K562 (cell line): ENCODE measurements at regions not wholly inside any gene's neighbourhood (a gene's known extent, or its start where the extent isn't known, plus 50 kb on each side); places are given as distances from the start of the nearest gene placed in this dataset.

Experiments used
- ATAC-seq: fragments of 200-7000 bp; cut with Tn5 transposase; 3 replicates; pipeline ENCODE4 v1.9.1; 2020; ENCODE audit warnings: moderate library complexity
- BruUV-seq: library from RNA; stranded (reverse); fragments of 400-500 nt; replicated peaks from 2 replicates; lab custom pipeline; 2021; lab: Mats Ljungman, UMichigan
- CTCF ChIA-PET: fragments of 300-600 bp; formaldehyde crosslinking; extraction: SDS; loops from one replicate; lab custom pipeline; 2021; ENCODE audit warnings: low intra/inter-chr PET ratio; lab: Yijun Ruan, JAX
- POLR2A ChIA-PET: fragments of 300-600, 350-650 bp; sonication (Branson Sonifier 250); formaldehyde crosslinking; extraction: SDS; loops from one replicate; lab custom pipeline; 2021; ENCODE audit warnings: antibody characterized with exemption, inconsistent platforms; lab: Yijun Ruan, JAX
- DNase-seq, 4 experiments: peaks; one replicate each; pipeline versions ENCODE4 v3.0.0 to v3.0.0-alpha.2; 2011 to 2018; ENCODE audit warnings: low spot score in 3 of 4, mixed read lengths in 3 of 4; ENCODE audit errors: extremely low read depth in 1 of 4
- FAIRE-seq: peaks from 2 replicates; lab custom pipeline; 2011; peaks lifted over from hg19 to GRCh38; lab: Jason Lieb, UNC
- H2AFZ ChIP-seq: 2 replicates; pipeline ENCODE4 v1.6.0; 2011; ENCODE audit warnings: low read depth, low read length, control low read depth, inconsistent platforms
- H3K27ac ChIP-seq: fragments of 200-600 bp; 3 replicates; pipeline ENCODE4 v1.8.0; 2011; ENCODE audit warnings: low read depth, mild to moderate bottlenecking, control low read depth, inconsistent platforms, low read length, moderate library complexity, mixed read lengths; ENCODE audit errors: extremely low read depth
- H3K27me3 ChIP-seq, 2 experiments: fragments of 300-600 bp in 1 of 2; 2 replicates in 1 of 2; 3 replicates in 1 of 2; pipeline versions ENCODE4 v1.6.0 to v1.8.0; 2011; ENCODE audit warnings: inconsistent platforms in 2 of 2, low read length in 2 of 2, mild to moderate bottlenecking in 1 of 2, mixed read lengths in 1 of 2, moderate library complexity in 1 of 2; ENCODE audit not compliant: control insufficient read depth in 2 of 2, insufficient read depth in 2 of 2
- H3K36me3 ChIP-seq: fragments of 300-600 bp; 3 replicates; pipeline ENCODE4 v1.8.0; 2011; ENCODE audit warnings: mild to moderate bottlenecking, low read length, inconsistent platforms; ENCODE audit not compliant: control insufficient read depth, insufficient read depth
- H3K4me1 ChIP-seq, 2 experiments: fragments of 200-600 bp in 1 of 2; replicated peaks in 1 of 2; 2 replicates in 1 of 2; 3 replicates in 1 of 2; pipeline versions ENCODE4 v1.5.1 to v1.8.0; 2011; ENCODE audit warnings: inconsistent platforms in 2 of 2, low read length in 2 of 2, mild to moderate bottlenecking in 1 of 2, mixed read lengths in 1 of 2, moderate library complexity in 1 of 2; ENCODE audit not compliant: control insufficient read depth in 2 of 2, insufficient read depth in 2 of 2
- H3K4me2 ChIP-seq: 2 replicates; pipeline ENCODE4 v1.6.1; 2011; ENCODE audit warnings: low read length, control low read depth, inconsistent platforms, mixed read lengths; ENCODE audit not compliant: insufficient read depth
- H3K4me3 ChIP-seq: fragments of 200-600 bp; sonication (generic), shearing (Covaris generic); 2 replicates; pipeline ENCODE4 v1.5.1; 2016; ENCODE audit warnings: control low read depth, inconsistent platforms
- H3K79me2 ChIP-seq: fragments of 200-600 bp; 3 replicates; pipeline ENCODE4 v1.8.0; 2011; ENCODE audit warnings: low read length, inconsistent platforms; ENCODE audit not compliant: control insufficient read depth, insufficient read depth
- H3K9ac ChIP-seq, 2 experiments: 2 replicates each; pipeline versions ENCODE4 v1.6.0 to v1.6.1; 2011; ENCODE audit warnings: low read depth in 2 of 2, low read length in 2 of 2, control low read depth in 1 of 2, inconsistent platforms in 1 of 2, mild to moderate bottlenecking in 1 of 2, mixed read lengths in 1 of 2; ENCODE audit not compliant: insufficient read depth in 1 of 2
- H3K9me1 ChIP-seq: one replicate; pipeline ENCODE4 v1.6.0; 2011; ENCODE audit warnings: inconsistent platforms, mild to moderate bottlenecking, low read length, moderate library complexity; ENCODE audit not compliant: control insufficient read depth, insufficient read depth
- H3K9me3 ChIP-seq: replicated peaks from 2 replicates; pipeline ENCODE4 v1.5.1; 2011; ENCODE audit warnings: low read depth, low read length, inconsistent platforms; ENCODE audit not compliant: control insufficient read depth, insufficient read depth
- H4K20me1 ChIP-seq: replicated peaks from 2 replicates; pipeline ENCODE4 v1.6.1; 2011; ENCODE audit warnings: low read length, inconsistent platforms, mixed read lengths; ENCODE audit not compliant: control insufficient read depth, insufficient read depth
- CBFB ChIP-seq: sonication (generic); formaldehyde crosslinking; IDR thresholded peaks from 2 replicates; pipeline ENCODE4 v1.4.0; 2020; ENCODE audit warnings: mild to moderate bottlenecking, missing genetic modification reagents
- GATAD2B ChIP-seq: fragments of 450-650 bp; IDR thresholded peaks from 2 replicates; pipeline ENCODE4 v1.6.1; 2017; ENCODE audit warnings: mild to moderate bottlenecking, borderline replicate concordance
- HDAC3 ChIP-seq: fragments of 450-650 bp; IDR thresholded peaks from 2 replicates; pipeline ENCODE4 v1.6.1; 2018; ENCODE audit warnings: borderline replicate concordance, mild to moderate bottlenecking, moderate library complexity; ENCODE audit not compliant: partially characterized antibody
- MECOM ChIP-seq: fragments of 250-450 bp; sonication (Bioruptor Pico); IDR thresholded peaks from 2 replicates; pipeline ENCODE4 v1.8.0; 2022; ENCODE audit warnings: inconsistent platforms
- NFE2L1 ChIP-seq: fragments of 450-650 bp; IDR thresholded peaks from 2 replicates; pipeline ENCODE4 v1.6.1; 2016; ENCODE audit warnings: missing genetic modification characterization, low read depth, mild to moderate bottlenecking, missing compliant biosample characterization, moderate library complexity, borderline replicate concordance
- PHF21A ChIP-seq: fragments of 450-650 bp; IDR thresholded peaks from 2 replicates; pipeline ENCODE4 v1.6.1; 2017; ENCODE audit warnings: low read depth, borderline replicate concordance
- SRF ChIP-seq, 2 experiments: fragments of 250-450, 450-650 bp in 1 of 2; sonication (Bioruptor Pico) in 1 of 2; sonication (generic) in 1 of 2; formaldehyde crosslinking; IDR thresholded peaks; 2 replicates each; pipeline versions ENCODE4 v1.5.0 to v1.5.1; 2020 to 2022; ENCODE audit warnings: mild to moderate bottlenecking in 1 of 2, missing genetic modification reagents in 1 of 2
- TAL1 ChIP-seq: fragments of 450-650 bp; IDR thresholded peaks from 2 replicates; pipeline ENCODE4 v1.6.1; 2016; ENCODE audit warnings: mild to moderate bottlenecking
- TCF7L2 ChIP-seq: fragments of 150-350 bp; IDR thresholded peaks from 2 replicates; pipeline ENCODE4 v1.6.1; 2016; ENCODE audit warnings: low read depth, mild to moderate bottlenecking, low read length, moderate library complexity
- ZNF143 ChIP-seq: sonication (generic); formaldehyde crosslinking; IDR thresholded peaks from 2 replicates; pipeline ENCODE4 v1.9.0; 2022; ENCODE audit warnings: mild to moderate bottlenecking, missing genetic modification reagents
- ZNF668 ChIP-seq: fragments of 250-450 bp; sonication (Bioruptor Pico); IDR thresholded peaks from 2 replicates; pipeline ENCODE4 v1.8.0; 2022; ENCODE audit warnings: mild to moderate bottlenecking, inconsistent platforms
- ZNF699 ChIP-seq: fragments of 250-450 bp; sonication (Bioruptor Pico); IDR thresholded peaks from 2 replicates; pipeline ENCODE4 v1.8.0; 2021; ENCODE audit warnings: mild to moderate bottlenecking, moderate library complexity; ENCODE audit not compliant: insufficient replicate concordance
- WGBS: fragments of 100-300 bp; shearing (Covaris generic); methylation state at CpG from one replicate; pipeline ENCODE4 v1.1.6; 2016; ENCODE audit warnings: low coverage, mixed read lengths; ENCODE audit not compliant: insufficient coverage; ENCODE audit errors: missing lambda C conversion rate; 5-methylcytosine and 5-hydroxymethylcytosine counted together
- in situ Hi-C: fragments of 300-500 bp; cut with MboI; formaldehyde crosslinking; loops from 4 replicates; pipeline ENCODE4 v1.15.0; 2018; ENCODE audit warnings: inconsistent platforms, mixed read lengths
- intact Hi-C: fragments of 100-400 bp; cut with micrococcal nuclease; formaldehyde crosslinking; loops from 2 replicates; pipeline ENCODE4 v1.14.2; 2022
- TF ChIP-seq, protein P1 (sequence below): sonication (generic); formaldehyde crosslinking; IDR thresholded peaks from 2 replicates; pipeline ENCODE4 v1.8.1; 2023; ENCODE audit warnings: missing genetic modification reagents, mild to moderate bottlenecking, borderline replicate concordance
- TF ChIP-seq, protein P2 (sequence below): sonication (generic); formaldehyde crosslinking; IDR thresholded peaks from 2 replicates; pipeline ENCODE4 v1.9.0; 2022; ENCODE audit warnings: mild to moderate bottlenecking, missing genetic modification reagents
- TF ChIP-seq, protein P3 (sequence below): fragments of 250-450 bp; sonication (Bioruptor Pico); IDR thresholded peaks from 2 replicates; pipeline ENCODE4 v1.4.0; 2020; ENCODE audit warnings: mild to moderate bottlenecking, moderate library complexity

DNA sequence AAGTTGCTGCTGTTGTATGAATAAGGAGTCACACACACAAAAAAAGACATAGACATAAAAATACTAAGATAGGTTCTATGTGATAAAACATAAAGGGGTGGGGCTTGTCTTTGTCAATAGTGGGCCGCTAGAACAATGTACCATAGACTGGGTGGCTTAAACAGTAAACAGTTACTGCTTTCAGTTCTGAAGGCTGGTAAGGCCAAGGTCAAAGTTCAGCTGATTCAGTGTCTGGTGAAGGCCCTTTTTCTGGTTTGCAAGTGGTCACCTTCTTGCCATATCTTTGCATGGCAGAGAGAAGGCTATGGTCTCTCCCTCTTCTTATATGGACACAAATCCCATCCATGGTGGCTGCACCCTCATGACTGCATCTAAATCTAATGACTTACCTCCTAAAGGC is 1980.7 kb downstream of the PCDH7 start (continued):
- TF ChIP-seq, protein P1, sequence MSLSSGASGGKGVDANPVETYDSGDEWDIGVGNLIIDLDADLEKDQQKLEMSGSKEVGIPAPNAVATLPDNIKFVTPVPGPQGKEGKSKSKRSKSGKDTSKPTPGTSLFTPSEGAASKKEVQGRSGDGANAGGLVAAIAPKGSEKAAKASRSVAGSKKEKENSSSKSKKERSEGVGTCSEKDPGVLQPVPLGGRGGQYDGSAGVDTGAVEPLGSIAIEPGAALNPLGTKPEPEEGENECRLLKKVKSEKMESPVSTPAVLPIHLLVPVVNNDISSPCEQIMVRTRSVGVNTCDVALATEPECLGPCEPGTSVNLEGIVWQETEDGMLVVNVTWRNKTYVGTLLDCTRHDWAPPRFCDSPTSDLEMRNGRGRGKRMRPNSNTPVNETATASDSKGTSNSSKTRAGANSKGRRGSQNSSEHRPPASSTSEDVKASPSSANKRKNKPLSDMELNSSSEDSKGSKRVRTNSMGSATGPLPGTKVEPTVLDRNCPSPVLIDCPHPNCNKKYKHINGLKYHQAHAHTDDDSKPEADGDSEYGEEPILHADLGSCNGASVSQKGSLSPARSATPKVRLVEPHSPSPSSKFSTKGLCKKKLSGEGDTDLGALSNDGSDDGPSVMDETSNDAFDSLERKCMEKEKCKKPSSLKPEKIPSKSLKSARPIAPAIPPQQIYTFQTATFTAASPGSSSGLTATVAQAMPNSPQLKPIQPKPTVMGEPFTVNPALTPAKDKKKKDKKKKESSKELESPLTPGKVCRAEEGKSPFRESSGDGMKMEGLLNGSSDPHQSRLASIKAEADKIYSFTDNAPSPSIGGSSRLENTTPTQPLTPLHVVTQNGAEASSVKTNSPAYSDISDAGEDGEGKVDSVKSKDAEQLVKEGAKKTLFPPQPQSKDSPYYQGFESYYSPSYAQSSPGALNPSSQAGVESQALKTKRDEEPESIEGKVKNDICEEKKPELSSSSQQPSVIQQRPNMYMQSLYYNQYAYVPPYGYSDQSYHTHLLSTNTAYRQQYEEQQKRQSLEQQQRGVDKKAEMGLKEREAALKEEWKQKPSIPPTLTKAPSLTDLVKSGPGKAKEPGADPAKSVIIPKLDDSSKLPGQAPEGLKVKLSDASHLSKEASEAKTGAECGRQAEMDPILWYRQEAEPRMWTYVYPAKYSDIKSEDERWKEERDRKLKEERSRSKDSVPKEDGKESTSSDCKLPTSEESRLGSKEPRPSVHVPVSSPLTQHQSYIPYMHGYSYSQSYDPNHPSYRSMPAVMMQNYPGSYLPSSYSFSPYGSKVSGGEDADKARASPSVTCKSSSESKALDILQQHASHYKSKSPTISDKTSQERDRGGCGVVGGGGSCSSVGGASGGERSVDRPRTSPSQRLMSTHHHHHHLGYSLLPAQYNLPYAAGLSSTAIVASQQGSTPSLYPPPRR, result no peak
- TF ChIP-seq HDAC3 (no peak), ZNF699 (CRISPR knock-in tag) (no peak), SRF (CRISPR knock-in tag; IDR thresholded peaks at IDR 0.05) (no peak)
- TF ChIP-seq, all 486 proteins: peak for 0

DNA sequence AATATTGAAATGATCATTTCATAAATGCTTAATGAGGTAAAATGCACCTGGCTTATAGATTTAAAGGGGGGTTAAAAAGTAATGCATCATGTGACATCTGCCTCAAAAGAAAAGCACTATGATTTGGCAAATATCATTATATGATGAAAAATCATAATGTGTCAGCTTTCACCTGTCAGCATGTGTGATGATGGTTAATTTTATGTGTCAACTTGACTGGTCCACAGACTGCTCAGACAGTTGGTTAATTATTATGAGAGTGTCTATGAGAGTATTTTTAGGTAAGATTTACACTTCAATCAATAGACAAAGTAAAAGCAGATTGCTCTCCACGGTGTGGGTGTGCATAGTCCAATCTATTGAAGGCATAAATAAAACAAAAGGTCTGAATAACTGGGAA is 1986.7 kb downstream of the PCDH7 start:
- H3K79me2 ChIP-seq, result no peaks in the 10 kb centered on the region
- no peaks in the 10 kb centered on the region for H4K20me1 ChIP-seq
- CTCF ChIA-PET, result no interaction called here
- no peak for FAIRE-seq
- no peak overlapping the region for H3K4me3 ChIP-seq
- no peak overlapping the region for H2AFZ ChIP-seq
- no peak for ATAC-seq
- no peaks in the 10 kb centered on the region for H3K36me3 ChIP-seq
- no peaks in the 10 kb centered on the region for H3K4me1 ChIP-seq
- H3K27ac ChIP-seq, result no peak overlapping the region
- no peaks in the 10 kb centered on the region for H3K9me1 ChIP-seq
- no peaks in the 10 kb centered on the region for H3K9me3 ChIP-seq
- WGBS, result 0% methylated on average over 1 of the region's 1 CpG
- no peak overlapping the region for H3K4me2 ChIP-seq
- POLR2A ChIA-PET, result no interaction called here
- intact Hi-C loops (no loop called here), in situ Hi-C loops (no loop called here)
- H3K9ac ChIP-seq, result no peak overlapping the region
- DNase-seq, result no peak
- no peaks in the 10 kb centered on the region for H3K27me3 ChIP-seq
- no TSS peak for BruUV-seq
- no peak for TF ChIP-seq TCF7L2
- TF ChIP-seq ZNF668, result no peak
- TF ChIP-seq TAL1, result no peak
- TF ChIP-seq, protein P2, sequence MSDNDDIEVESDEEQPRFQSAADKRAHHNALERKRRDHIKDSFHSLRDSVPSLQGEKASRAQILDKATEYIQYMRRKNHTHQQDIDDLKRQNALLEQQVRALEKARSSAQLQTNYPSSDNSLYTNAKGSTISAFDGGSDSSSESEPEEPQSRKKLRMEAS, result no peak
- TF ChIP-seq MECOM, result no peak
- TF ChIP-seq ZNF143 (CRISPR knock-in tag), result no peak
- TF ChIP-seq NFE2L1 (tag), result no peak
- TF ChIP-seq CBFB (CRISPR knock-in tag), result no peak
- TF ChIP-seq GATAD2B, result no peak
- no peak for TF ChIP-seq PHF21A
- TF ChIP-seq, protein P3, sequence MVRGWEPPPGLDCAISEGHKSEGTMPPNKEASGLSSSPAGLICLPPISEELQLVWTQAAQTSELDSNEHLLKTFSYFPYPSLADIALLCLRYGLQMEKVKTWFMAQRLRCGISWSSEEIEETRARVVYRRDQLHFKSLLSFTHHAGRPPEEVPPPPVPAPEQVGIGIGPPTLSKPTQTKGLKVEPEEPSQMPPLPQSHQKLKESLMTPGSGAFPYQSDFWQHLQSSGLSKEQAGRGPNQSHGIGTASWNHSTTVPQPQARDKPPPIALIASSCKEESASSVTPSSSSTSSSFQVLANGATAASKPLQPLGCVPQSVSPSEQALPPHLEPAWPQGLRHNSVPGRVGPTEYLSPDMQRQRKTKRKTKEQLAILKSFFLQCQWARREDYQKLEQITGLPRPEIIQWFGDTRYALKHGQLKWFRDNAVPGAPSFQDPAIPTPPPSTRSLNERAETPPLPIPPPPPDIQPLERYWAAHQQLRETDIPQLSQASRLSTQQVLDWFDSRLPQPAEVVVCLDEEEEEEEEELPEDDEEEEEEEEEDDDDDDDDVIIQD (CRISPR knock-in tag), result no peak
- TF ChIP-seq SRF (CRISPR knock-in tag; IDR thresholded peaks at IDR 0.05), result no peak
